Astrocyte of the spinal cord (primary cell): ENCODE measurements at regions not wholly inside any gene's neighbourhood (a gene's known extent, or its start where the extent isn't known, plus 50 kb on each side); places are given as distances from the start of the nearest gene placed in this dataset.

Source experiments
- DNase-seq: peaks from one replicate; pipeline ENCODE4 v3.0.0; 2011; ENCODE audit warnings: low read depth, low spot score
- H3K4me3 ChIP-seq: 2 replicates; pipeline ENCODE4 v1.5.1; 2011; ENCODE audit warnings: low read depth, mild to moderate bottlenecking, low read length, moderate library complexity
- in situ Hi-C: cut with HindIII; loops from 2 replicates; pipeline ENCODE4 v1.10.0; 2017; ENCODE audit warnings: low sequenced_read_pairs
- TF ChIP-seq, protein P1 (sequence below): IDR thresholded peaks from 2 replicates; pipeline ENCODE4 v1.5.1; 2012; ENCODE audit warnings: low read depth, mild to moderate bottlenecking, low read length, inconsistent platforms

DNA sequence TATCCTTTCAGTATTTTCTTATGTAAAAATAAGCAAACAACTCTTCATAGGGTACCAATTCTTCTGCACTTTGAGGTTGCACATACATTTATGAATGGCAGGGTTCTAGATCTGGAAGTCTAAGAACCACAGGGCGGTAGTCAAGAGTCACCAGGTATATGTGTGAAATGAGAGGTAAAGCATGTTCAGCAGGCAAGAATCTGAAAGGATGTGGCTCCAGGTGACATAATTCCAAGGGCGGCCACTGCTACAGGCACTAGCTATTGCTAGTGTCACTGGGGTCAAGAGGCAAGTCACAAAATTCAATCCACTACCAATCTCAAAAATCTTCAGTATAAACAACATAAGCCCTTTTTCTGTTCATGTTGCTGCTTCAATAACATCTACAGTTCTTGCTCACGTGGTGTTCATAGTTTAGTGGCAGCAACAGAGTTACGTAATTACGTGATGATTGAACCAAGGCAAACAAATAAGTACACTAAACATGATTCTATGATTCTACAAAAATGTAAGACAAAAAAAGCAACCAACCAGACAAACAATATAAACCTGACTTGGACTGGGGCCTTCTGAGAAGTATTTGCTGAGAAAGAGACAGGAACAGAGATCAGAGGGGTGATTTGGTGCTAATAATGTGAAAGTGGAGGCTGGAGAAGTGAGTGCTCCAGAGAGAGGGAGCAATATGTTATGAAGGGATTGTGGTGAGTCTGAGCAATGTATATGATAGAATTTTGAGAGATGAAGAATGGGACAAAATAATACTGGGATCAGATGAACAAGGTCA lies 101.7 kb downstream of the NAA11 start:
- no peak for DNase-seq
- H3K4me3 ChIP-seq: no peak overlapping the region
- in situ Hi-C loops: no loop called here
- TF ChIP-seq, protein P1, sequence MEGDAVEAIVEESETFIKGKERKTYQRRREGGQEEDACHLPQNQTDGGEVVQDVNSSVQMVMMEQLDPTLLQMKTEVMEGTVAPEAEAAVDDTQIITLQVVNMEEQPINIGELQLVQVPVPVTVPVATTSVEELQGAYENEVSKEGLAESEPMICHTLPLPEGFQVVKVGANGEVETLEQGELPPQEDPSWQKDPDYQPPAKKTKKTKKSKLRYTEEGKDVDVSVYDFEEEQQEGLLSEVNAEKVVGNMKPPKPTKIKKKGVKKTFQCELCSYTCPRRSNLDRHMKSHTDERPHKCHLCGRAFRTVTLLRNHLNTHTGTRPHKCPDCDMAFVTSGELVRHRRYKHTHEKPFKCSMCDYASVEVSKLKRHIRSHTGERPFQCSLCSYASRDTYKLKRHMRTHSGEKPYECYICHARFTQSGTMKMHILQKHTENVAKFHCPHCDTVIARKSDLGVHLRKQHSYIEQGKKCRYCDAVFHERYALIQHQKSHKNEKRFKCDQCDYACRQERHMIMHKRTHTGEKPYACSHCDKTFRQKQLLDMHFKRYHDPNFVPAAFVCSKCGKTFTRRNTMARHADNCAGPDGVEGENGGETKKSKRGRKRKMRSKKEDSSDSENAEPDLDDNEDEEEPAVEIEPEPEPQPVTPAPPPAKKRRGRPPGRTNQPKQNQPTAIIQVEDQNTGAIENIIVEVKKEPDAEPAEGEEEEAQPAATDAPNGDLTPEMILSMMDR: no peak

DNA sequence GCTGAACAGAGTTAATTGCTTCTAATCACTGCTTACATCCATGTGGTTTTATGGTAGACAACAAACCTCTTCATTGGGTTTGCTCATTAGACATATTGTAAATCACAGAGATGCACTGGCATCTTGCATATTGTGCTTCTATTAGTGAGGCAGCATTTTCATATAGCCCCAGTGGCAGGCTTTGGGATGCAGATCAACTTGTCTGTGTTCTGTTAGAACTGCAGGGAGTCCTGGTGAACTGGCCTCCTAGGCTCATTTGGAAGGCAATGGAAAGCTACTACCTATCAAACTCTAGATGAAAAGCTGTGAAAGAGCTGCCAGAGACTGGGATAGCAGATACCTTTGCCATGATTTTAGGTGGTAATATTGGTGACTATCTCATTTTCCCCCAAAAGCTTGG lies 108.8 kb downstream of the NAA11 start:
- TF ChIP-seq, protein P1: no peak
- in situ Hi-C loops: no loop called here
- no peak overlapping the region for H3K4me3 ChIP-seq
- no peak for DNase-seq

DNA sequence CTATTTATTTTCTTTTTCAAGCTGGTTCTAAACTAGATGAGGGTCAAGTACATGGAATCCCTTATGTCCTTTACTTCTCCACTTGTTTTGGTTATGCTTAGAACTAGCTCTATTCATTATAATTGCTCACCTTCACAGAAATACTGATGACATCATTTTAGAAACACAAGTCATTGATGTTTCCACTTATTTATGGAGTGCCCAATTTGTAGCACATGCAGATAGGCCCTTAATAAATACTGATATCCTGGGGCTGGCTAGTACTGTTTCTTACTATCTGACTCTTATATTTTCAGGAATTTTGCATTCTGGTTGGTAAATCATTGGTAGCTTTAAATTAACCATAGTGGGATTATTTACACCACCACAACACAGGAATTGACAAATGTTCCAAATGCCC lies 112.2 kb downstream of the NAA11 start:
- TF ChIP-seq, protein P1: no peak
- DNase-seq: no peak
- in situ Hi-C loops: no loop called here
- H3K4me3 ChIP-seq: no peak overlapping the region

DNA sequence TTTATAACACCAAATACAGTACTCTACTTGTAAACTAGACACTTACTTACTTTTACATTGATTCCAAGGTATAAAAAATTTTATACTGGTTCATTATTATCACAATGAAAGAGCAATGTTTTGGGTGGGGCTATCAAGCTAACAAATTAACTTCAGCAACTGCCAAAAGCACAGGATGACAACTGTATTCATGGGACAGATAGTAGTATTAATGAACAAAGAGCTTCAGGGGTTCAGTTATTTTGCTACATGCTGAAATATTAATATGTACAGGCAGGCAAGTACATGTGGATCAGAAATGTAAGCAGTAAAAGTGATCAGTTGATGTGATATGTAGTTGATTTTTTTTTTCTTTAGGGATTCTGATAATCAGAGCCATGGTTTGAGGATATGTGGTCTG lies 112.9 kb downstream of the NAA11 start:
- TF ChIP-seq, protein P1: no peak
- DNase-seq: no peak
- H3K4me3 ChIP-seq: no peak overlapping the region
- in situ Hi-C loops: no loop called here

DNA sequence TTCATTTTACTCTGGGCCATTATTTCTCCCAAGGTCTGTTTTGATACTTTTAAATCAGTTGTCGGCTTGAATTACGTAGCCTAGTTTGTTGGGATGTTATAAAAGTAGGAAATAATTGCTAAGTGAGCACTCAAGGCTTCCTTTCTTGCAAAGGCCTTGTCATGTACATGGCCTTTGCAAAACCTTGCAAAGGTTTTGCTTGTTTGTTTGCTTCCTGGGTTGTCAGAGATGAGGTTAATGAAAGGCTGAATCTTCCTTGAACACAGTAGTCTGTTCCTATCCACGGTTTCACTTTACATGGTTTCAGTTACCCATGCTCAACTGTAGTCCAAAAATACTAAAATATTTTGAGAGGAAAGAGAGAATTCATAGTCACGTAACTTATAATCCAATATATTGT lies 113.5 kb downstream of the NAA11 start:
- TF ChIP-seq, protein P1: no peak
- DNase-seq: no peak
- H3K4me3 ChIP-seq: no peak overlapping the region
- in situ Hi-C loops: no loop called here

DNA sequence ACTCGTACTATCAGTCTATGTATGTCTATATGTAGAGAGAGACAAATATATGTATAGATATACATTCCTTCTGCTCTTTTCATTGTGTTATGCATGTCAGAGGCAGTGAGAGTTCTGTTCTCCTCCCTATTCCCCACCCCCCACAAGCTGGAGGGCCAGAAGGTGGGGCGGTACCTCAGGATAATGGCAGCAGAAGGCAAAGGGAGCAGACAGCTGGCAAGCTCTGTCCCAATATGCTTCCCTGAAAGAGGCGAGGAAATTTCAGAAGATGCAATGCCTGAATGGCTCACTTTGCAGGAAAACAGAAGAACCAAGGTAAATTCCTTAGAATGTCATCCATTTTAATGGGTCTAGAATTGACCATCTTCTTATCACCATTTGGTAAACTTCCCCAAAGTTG lies 114.4 kb downstream of the NAA11 start:
- H3K4me3 ChIP-seq: no peak overlapping the region
- in situ Hi-C loops: no loop called here
- no peak for DNase-seq
- TF ChIP-seq, protein P1: no peak
